ENCODE measurements at regions not wholly inside any gene's neighbourhood (a gene's known extent, or its start where the extent isn't known, plus 50 kb on each side); places are given as distances from the start of the nearest gene placed in this dataset.
"Not testable (repeated sequence)": the region's sequence is repeated elsewhere in the genome, so short reads cannot be mapped to it uniquely, and the experiment has no call there.

DNA sequence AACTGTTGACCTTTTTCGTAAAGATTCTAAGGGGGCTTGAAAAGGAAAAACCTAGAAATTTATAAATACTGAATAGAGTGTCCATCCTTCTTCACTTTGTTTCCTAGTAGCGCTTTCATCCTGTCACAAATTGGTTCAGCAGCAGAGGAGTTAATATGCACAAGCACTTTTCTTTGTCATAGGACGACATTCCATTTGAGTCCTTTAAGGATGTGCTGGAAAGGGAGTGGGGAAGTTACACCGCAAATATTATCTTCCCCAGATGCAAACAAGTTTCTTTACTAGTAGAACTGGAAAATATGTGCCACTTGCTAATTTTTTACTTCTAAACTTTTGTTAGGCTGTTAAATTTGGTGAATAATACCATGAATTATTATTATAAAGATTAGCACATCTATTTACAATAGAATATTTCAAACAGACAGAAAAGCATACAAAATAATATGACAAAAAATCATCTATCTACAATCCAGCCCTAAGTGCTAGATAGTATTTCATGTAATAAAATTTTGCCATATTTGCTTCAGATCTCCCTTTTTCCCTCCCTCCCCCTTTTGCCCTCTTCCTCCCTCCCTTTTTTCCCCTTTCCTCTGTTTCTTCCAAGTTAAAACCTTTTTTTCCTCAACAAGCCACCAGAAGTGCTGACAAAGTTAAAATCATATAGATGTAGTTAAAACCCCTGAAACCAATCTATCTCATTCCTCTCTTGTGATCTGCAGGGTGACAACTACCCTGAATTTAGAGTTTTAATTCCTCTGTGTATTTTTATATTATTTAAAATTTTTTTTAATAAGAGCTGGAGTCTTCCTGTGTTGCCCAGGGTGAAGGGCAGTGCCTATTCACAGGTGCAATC, 50.5 kb upstream of the MAP4K3 start:
- DNase-seq: no peak

- no peak for DNase-seq
These were observed 51.4 kb upstream of the MAP4K3 start for GRCh38 chr2:39488450-39488849.

- DNase-seq: no peak
These were observed 53.5 kb upstream of the MAP4K3 start for GRCh38 chr2:39490586-39490985.

- DNase-seq: no peak
These were observed 54.6 kb upstream of the MAP4K3 start for GRCh38 chr2:39491653-39492052.

GRCh38 chr2:39492095-39492590, 55.1 kb upstream of the MAP4K3 start:
- no peak for DNase-seq

- DNase-seq: no peak
These were observed 55.6 kb upstream of the MAP4K3 start for GRCh38 chr2:39492716-39493115.

GRCh38 chr2:39494784-39495251, 57.7 kb upstream of the MAP4K3 start:
- no peak for DNase-seq

DNA sequence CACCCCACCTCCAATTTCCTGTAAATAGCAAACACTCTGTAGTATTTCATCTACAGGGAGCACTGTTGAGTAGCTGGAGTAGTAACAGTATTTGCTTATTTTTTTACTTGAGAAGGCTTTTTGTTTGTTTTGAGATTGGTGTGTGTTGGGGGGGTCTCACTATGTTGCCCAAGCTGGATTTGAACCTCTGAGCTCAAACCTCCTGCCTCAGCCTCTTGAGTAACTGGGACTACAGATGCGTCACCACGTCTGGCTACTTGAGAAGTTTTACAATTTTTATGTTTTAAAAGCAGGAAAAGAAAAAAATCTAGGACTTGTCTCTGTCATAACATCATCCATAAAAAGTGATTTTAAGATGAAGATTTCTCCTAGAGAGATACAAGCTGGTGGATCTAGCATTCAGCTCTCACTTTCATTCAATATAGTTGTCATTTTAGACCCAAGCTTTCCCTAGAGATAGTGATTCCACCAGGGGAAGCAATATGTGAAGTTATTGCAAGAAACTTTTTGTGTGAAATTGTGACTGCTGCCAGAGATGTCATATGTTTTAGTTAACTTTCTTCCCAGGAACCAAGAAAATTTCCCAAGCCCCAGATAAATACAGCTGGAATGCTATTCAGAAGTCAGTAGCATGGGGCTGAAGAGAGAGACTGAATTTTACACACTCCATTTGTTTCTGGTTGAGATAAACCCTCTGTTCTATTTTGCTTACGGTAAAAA, 60.2 kb upstream of the MAP4K3 start:
- DNase-seq: no peak

- not testable (repeated sequence) for DNase-seq
These were observed 61.1 kb upstream of the MAP4K3 start for GRCh38 chr2:39498176-39498575.

DNA sequence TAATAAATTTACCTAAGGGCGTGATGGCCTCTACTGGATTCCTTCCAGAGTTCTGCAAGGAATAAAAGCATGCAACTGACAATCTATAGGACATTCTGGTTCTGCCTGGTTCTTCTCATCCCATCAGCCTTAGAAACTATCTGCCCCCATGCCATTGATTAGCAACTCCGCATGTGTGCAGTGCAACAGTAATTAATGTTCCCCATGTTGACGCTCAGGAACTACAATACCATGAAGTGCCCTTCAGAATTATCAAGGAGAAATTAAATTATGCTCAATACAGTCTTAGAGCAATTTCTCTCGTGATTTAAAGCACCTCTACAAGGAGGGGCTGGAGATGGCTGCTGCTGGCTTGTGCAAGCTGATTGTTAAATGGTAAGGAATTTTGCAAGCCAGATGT, 61.7 kb upstream of the MAP4K3 start:
- DNase-seq: no peak

- no peak for DNase-seq
These were observed 62.3 kb upstream of the MAP4K3 start for GRCh38 chr2:39499336-39499735.

- DNase-seq: no peak
These were observed 64.3 kb upstream of the MAP4K3 start for GRCh38 chr2:39501412-39501811.

DNA sequence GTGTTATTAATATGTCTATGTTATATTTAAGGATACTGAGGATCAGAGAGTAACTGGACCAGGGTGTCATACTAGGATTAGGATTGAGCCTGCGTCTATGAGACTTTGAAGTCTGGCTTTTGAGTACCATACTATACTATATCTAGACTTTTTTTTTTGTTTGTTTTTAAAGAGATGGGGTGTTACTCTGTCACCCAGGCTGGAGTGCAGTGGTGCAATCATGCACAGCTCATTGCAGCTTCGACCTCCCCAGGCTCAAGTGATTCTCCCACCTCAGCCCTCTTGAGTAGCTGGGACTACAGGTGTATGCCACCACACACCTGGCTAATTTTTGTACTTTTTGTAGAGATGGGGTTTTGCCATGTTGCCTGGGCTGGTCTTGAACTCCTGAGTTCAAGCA, 66.2 kb upstream of the MAP4K3 start:
- no peak for DNase-seq

GRCh38 chr2:39504790-39505335, 67.8 kb upstream of the MAP4K3 start:
- no peak for DNase-seq

DNA sequence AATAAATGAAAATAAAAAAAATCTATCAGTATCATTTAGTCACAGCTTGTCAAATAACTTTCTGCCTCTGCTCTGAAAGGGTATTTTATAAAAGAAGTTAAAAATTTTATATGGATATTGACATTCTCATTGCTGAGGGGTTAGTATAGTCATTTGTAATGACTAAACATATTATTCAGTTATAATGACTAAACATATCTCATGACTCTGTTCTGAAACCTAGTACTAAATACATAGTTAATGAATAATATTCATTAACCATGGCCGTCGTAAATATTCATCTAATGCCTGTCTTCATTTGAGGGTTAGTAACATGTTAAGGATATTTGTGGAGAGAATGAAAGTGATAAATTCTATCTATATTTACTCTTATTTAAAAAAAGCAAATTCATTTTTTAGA, 69.1 kb upstream of the MAP4K3 start:
- DNase-seq: no peak

GRCh38 chr2:39508198-39508597, 71.1 kb upstream of the MAP4K3 start:
- no peak for DNase-seq

DNA sequence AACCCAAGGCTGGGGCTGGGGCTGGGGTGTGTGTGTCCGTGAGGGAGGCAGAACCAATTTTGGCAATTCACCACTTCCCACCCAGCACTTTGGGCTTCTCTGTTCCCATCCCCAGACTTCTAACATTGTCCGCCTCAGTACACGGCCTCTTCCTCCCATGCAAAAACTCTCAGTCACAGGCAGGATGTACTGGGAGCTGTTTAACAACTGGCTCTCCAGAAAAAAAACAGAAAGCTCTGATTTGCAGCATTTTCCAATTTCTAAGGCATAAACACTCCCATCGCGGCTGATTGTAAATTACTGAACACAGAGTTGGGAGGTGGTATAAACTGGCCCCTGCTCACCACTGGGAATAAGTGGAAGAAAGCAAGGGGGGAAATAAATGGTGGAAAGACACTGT, 73.1 kb upstream of the MAP4K3 start:
- DNase-seq: no peak

DNA sequence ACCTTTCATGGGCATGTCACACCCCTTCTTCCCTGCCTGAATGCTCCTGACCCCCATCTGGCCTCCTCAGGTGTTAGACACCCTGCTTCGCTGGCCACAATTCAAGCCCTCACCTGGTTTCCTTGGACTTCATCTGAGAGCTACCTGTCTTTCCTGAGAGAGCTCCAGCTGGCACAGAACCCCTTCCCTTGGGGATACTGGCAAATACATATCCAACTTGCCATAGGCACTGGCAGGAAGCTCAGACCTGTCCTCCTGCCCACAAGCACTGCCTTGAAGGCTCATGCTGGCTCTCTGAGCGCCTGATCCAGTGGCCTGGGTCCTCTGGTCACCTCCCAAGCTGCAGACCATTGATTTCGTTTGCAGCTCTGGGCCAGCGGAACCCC, 74.1 kb upstream of the MAP4K3 start:
- DNase-seq: peak; percentile 1

GRCh38 chr2:39511605-39512433, 74.7 kb upstream of the MAP4K3 start:
- no peak for DNase-seq

DNA sequence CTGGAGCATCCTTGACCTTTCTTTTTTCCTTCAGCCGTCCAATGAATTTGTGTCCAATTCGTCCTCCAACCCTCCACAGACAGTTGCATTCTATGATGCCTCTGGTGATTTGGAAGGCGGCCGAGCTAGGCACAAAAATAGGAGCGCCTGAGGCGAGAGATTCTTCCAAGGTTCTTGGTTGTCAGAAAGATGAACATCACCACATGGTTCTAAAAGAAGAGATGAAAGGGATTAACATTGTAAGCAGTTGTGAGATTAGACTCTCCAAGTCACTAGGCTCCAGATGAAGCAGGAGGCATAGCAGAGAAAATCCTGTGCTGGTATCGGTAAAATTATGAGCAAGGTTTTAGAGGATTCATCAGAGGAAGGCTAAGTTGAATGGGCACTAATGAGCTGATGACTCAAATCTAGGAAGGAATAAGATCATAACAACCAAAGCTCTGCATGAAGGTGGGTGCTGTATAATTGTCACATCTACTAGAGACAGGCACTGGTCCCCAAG, 75.4 kb upstream of the MAP4K3 start:
- DNase-seq: no peak

GRCh38 chr2:39512941-39513340, 75.9 kb upstream of the MAP4K3 start:
- no peak for DNase-seq

DNA sequence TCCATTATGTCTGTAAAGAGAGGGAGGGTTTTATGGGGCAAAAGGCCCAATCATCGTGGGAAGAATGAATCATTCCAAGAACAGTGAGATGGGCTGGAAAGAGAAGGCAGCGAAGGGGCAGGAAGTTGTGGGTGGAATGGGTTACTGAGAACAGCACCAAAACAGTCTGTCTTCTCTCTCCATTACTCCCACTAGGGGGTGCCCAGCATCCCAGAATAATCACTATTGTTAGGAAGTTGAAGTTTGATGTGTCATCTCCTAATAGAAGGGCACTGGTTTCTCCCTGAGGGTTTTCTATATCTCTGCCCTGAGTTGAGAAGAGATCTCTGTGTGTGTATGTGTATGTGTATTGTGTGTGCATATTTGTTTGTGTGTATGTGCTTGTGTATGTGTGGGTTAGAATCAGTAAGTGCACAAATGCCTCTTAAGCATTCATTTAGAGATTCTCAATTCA, 76.6 kb upstream of the MAP4K3 start:
- DNase-seq: no peak

- no peak for DNase-seq
These were observed 77.7 kb upstream of the MAP4K3 start for GRCh38 chr2:39514825-39515224.

Measured in NCI-H2171 (cell line).